Hepatocyte (in vitro differentiated cells): ENCODE measurements at regions not wholly inside any gene's neighbourhood (a gene's known extent, or its start where the extent isn't known, plus 50 kb on each side); places are given as distances from the start of the nearest gene placed in this dataset.

Experiments used
- DNase-seq: peaks from one replicate; pipeline ENCODE4 v3.0.0-alpha.2; 2016; ENCODE audit warnings: low spot score
- H2AFZ ChIP-seq: fragments of 200-600 bp; sonication (generic); 2 replicates; pipeline ENCODE4 v1.6.0; 2016; ENCODE audit warnings: antibody characterized with exemption, mild to moderate bottlenecking
- H3K27ac ChIP-seq: fragments of 200-600 bp; sonication (generic); 2 replicates; pipeline ENCODE4 v1.5.1; 2016; ENCODE audit warnings: mild to moderate bottlenecking
- H3K27me3 ChIP-seq: fragments of 200-600 bp; sonication (generic); 2 replicates; pipeline ENCODE4 v1.6.1; 2016
- H3K36me3 ChIP-seq: fragments of 200-600 bp; sonication (generic); replicated peaks from 2 replicates; pipeline ENCODE4 v1.5.1; 2016; ENCODE audit warnings: low read depth; ENCODE audit not compliant: insufficient read depth
- H3K4me1 ChIP-seq: fragments of 200-600 bp; sonication (generic); 2 replicates; pipeline ENCODE4 v1.5.1; 2016; ENCODE audit warnings: mild to moderate bottlenecking, moderate library complexity; ENCODE audit not compliant: insufficient read depth
- H3K4me2 ChIP-seq: fragments of 200-600 bp; sonication (generic); 2 replicates; pipeline ENCODE4 v1.6.0; 2016
- H3K4me3 ChIP-seq: fragments of 200-600 bp; sonication (generic); 2 replicates; pipeline ENCODE4 v1.5.1; 2016; ENCODE audit warnings: mild to moderate bottlenecking
- H3K79me2 ChIP-seq: fragments of 200-600 bp; sonication (generic); 2 replicates; pipeline ENCODE4 v1.6.0; 2017; ENCODE audit warnings: mild to moderate bottlenecking
- H3K9me2 ChIP-seq: fragments of 200-600 bp; sonication (generic); replicated peaks from 2 replicates; pipeline ENCODE4 v1.6.0; 2017; ENCODE audit warnings: mild to moderate bottlenecking; ENCODE audit not compliant: insufficient read depth
- H3K9me3 ChIP-seq: fragments of 200-600 bp; sonication (generic); 2 replicates; pipeline ENCODE4 v1.5.1; 2016; ENCODE audit warnings: low read depth, mild to moderate bottlenecking
- H4K20me1 ChIP-seq: fragments of 200-600 bp; sonication (generic); 2 replicates; pipeline ENCODE4 v1.6.0; 2016; ENCODE audit warnings: mild to moderate bottlenecking; ENCODE audit not compliant: insufficient read depth, poor library complexity, severe bottlenecking
- CTCF ChIP-seq: fragments of 200-600 bp; sonication (generic); IDR thresholded peaks from 2 replicates; pipeline ENCODE4 v1.5.1; 2016; ENCODE audit warnings: antibody characterized with exemption, mild to moderate bottlenecking; ENCODE audit not compliant: poor library complexity
- EZH2 ChIP-seq: fragments of 200-600 bp; sonication (generic); IDR thresholded peaks from 2 replicates; pipeline ENCODE4 v1.6.1; 2016; ENCODE audit warnings: antibody characterized with exemption, mild to moderate bottlenecking, borderline replicate concordance
- EZH2phosphoT487 ChIP-seq: fragments of 200-600 bp; sonication (generic); IDR thresholded peaks from one replicate; pipeline ENCODE4 v1.6.1; 2018; ENCODE audit warnings: antibody characterized with exemption, mild to moderate bottlenecking, low read depth, moderate library complexity; ENCODE audit not compliant: unreplicated experiment, severe bottlenecking
- WGBS: methylation state at CpG from one replicate; pipeline ENCODE4 v1.1.6; 2016; ENCODE audit warnings: low lambda C conversion rate; ENCODE audit errors: missing lambda C conversion rate; 5-methylcytosine and 5-hydroxymethylcytosine counted together

DNA sequence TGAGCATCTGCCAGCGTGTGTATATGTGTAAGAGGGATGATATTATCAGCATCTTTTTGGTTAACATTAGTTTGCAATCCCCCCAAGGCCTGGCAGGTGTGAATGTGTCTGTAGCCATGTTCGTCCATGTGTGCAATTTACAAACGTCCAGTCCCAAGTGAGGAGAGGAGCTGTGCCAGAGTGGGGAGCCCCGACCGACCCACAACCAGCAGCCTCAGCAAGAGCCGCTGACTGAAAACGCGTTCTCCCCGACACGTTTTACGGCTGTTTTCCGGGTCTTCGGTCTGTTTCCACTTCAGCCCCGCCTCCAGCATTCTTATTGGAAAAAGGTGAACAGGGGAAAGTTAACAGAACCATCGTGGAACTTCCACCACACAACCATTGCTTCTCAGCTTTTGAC lies 119.1 kb upstream of the SOX1 start:
- no peaks in the 10 kb centered on the region for H3K79me2 ChIP-seq
- H2AFZ ChIP-seq, result no peak overlapping the region
- H4K20me1 ChIP-seq, result no peaks in the 10 kb centered on the region
- no peaks in the 10 kb centered on the region for H3K9me3 ChIP-seq
- H3K4me3 ChIP-seq, result no peak overlapping the region
- no peak overlapping the region for H3K27ac ChIP-seq
- 83% methylated on average over 15 of the region's 15 CpGs for WGBS
- no peaks in the 10 kb centered on the region for H3K27me3 ChIP-seq
- no peak for TF ChIP-seq CTCF
- TF ChIP-seq EZH2phosphoT487, result no peak
- TF ChIP-seq EZH2, result no peak
- H3K9me2 ChIP-seq, result no peaks in the 10 kb centered on the region
- no peak overlapping the region for H3K4me2 ChIP-seq
- H3K36me3 ChIP-seq, result no peaks in the 10 kb centered on the region
- no peaks in the 10 kb centered on the region for H3K4me1 ChIP-seq
- no peak for DNase-seq

GRCh38 chr13:111948281-111948680 lies 118.7 kb upstream of the SOX1 start:
- DNase-seq, result no peak
- Histone ChIP-seq H2AFZ (no peak overlapping the region), H3K79me2 (no peaks in the 10 kb centered on the region), H3K9me2 (no peaks in the 10 kb centered on the region), H3K27me3 (no peaks in the 10 kb centered on the region), H3K4me3 (no peak overlapping the region), H3K27ac (no peak overlapping the region), H3K4me1 (no peaks in the 10 kb centered on the region), H3K36me3 (no peaks in the 10 kb centered on the region), H3K9me3 (no peaks in the 10 kb centered on the region), H4K20me1 (no peaks in the 10 kb centered on the region), H3K4me2 (no peak overlapping the region)
- TF ChIP-seq EZH2phosphoT487 (no peak), EZH2 (no peak), CTCF (no peak)
- 89% methylated on average over 11 of the region's 11 CpGs for WGBS

DNA sequence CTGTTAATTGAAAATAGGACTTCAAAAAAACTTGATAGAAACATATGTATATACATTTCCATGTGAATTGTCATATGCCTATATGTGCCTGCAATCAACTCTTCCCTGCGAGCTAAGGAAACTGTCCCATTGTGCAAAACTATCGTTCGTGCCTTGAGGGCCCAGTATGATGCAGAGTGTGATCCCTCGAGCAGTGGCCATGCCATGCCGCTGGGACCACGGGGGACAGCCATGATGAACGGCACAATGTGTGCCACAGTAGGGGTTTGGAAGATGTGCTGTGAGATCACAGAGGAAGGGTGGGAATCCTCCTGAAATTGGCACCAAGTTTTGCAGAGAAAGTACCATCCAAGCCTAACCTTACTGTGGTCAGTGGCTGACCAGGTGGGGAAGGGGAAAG lies 118.1 kb upstream of the SOX1 start:
- Histone ChIP-seq H3K9me2 (no peaks in the 10 kb centered on the region), H2AFZ (no peak overlapping the region), H3K4me3 (no peak overlapping the region), H3K4me1 (no peaks in the 10 kb centered on the region), H3K36me3 (no peaks in the 10 kb centered on the region), H3K79me2 (no peaks in the 10 kb centered on the region), H3K27me3 (no peaks in the 10 kb centered on the region), H4K20me1 (no peaks in the 10 kb centered on the region), H3K9me3 (no peaks in the 10 kb centered on the region), H3K27ac (no peak overlapping the region), H3K4me2 (no peak overlapping the region)
- no peak for DNase-seq
- 89% methylated on average over 7 of the region's 7 CpGs for WGBS
- no peak for TF ChIP-seq CTCF
- no peak for TF ChIP-seq EZH2phosphoT487
- no peak for TF ChIP-seq EZH2

GRCh38 chr13:111949311-111949710 lies 117.6 kb upstream of the SOX1 start:
- Histone ChIP-seq H3K36me3 (no peaks in the 10 kb centered on the region), H3K79me2 (no peaks in the 10 kb centered on the region), H3K9me3 (no peaks in the 10 kb centered on the region), H3K4me3 (no peak overlapping the region), H2AFZ (no peak overlapping the region), H3K27ac (no peak overlapping the region), H4K20me1 (no peaks in the 10 kb centered on the region), H3K27me3 (no peaks in the 10 kb centered on the region), H3K4me1 (no peaks in the 10 kb centered on the region), H3K4me2 (no peak overlapping the region), H3K9me2 (no peaks in the 10 kb centered on the region)
- 82% methylated on average over 5 of the region's 5 CpGs for WGBS
- TF ChIP-seq EZH2, result no peak
- no peak for TF ChIP-seq EZH2phosphoT487
- TF ChIP-seq CTCF, result no peak
- DNase-seq, result no peak
